ENCODE measurements at regions not wholly inside any gene's neighbourhood (a gene's known extent, or its start where the extent isn't known, plus 50 kb on each side); places are given as distances from the start of the nearest gene placed in this dataset.

DNA sequence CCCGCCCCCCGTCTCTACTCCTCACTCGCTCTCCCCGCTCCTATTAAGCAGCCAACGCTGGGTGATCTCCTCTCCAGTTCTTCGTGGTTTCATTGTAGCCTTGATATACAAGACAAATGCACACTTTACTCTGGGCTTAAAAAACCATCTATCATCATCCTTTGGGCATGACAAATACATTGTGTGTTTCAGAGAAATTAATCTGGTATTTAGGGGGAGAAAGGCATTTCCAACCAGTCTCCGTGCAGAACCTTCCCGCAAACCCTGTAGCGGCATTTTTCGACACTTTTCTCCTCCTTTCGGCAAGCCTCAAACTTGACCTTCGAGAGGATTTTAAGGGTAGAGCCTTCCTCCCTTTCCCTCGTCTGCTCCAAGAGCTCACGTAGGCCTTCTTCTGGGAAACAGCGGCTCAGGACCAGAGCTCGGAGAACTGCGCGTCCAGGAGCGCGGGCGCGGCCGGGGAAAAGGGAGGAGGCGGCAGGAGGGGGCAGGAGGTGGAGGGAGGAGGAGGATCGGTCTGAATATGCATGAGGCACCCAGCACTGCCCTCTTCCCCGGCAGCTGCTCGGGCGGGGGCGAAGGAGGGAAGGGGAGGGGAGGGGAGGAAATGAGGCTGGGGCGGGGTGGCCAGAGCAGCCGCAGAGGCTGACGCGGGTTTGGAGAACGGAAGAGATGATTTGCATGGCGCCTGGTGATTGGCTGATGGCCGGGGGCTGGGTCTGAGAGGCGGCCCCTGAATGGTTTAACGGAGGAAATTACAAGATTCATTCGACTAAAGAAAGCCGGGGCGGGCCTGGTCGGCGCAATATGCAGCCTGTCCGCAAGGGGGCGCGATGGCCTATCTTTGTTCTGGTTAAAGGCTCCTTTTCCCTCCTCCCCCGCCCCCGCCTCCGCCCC, 127.5 kb downstream of the TMEM161B start:
- peak; percentile 97 to 98 for DNase-seq
- H3K9ac ChIP-seq (ENCODE audit: low read length) = no peak overlapping the region
- no peaks in the 10 kb centered on the region for H3K36me3 ChIP-seq (ENCODE audit: control insufficient read depth in 1 of 2, insufficient read depth in 2 of 2, low read length in 2 of 2)
- no peak overlapping the region for H3K27ac ChIP-seq (ENCODE audit: low read depth, low read length)
- H3K79me2 ChIP-seq (ENCODE audit: control insufficient read depth, insufficient read depth, low read length, poor library complexity) = no peaks in the 10 kb centered on the region
- no peak overlapping the region for H3K4ac ChIP-seq (ENCODE audit: low read depth, low read length)
- peak overlapping the region; percentile 100 for H3K4me2 ChIP-seq (ENCODE audit: low read length)
- no peak overlapping the region for H3K18ac ChIP-seq (ENCODE audit: low read length)
- peak overlapping the region; percentile 30 for H4K8ac ChIP-seq (ENCODE audit: low read depth, low read length)
- H3K4me1 ChIP-seq (ENCODE audit: control insufficient read depth in 1 of 2, insufficient read depth in 2 of 2, low read length in 2 of 2) = peaks cover 15 to 17% of the 10 kb centered on the region in 2 experiments
- H4K12ac ChIP-seq (ENCODE audit: low read depth, low read length) = no peak overlapping the region
- no peak overlapping the region for H4K91ac ChIP-seq (ENCODE audit: low read depth, low read length)
- no CpG with 5 or more reads among the region's 49 CpGs for WGBS (ENCODE audit: extremely low coverage, insufficient coverage, insufficient read length)
- no peaks in the 10 kb centered on the region for H3K9me3 ChIP-seq (ENCODE audit: insufficient read depth, low read depth, low read length)
- H2AFZ ChIP-seq (ENCODE audit: insufficient read depth, low read length, poor library complexity) = peak overlapping the region; percentile 48
- no peak overlapping the region for H3K23ac ChIP-seq (ENCODE audit: low read length)
- H3K14ac ChIP-seq (ENCODE audit: low read length) = no peak overlapping the region
- H3K4me3 ChIP-seq (ENCODE audit: low read depth, low read length) = peak overlapping the region; percentile 66
- peaks cover 26% of the 10 kb centered on the region for H3K27me3 ChIP-seq (ENCODE audit: insufficient read depth, low read length)
- no peak overlapping the region for H2BK120ac ChIP-seq (ENCODE audit: insufficient read depth, low read length, poor library complexity)
- H2BK12ac ChIP-seq (ENCODE audit: low read length) = no peak overlapping the region
- H2BK5ac ChIP-seq (ENCODE audit: low read depth, low read length, poor library complexity) = no peak overlapping the region
- peaks cover 2% of the 10 kb centered on the region for H3K79me1 ChIP-seq (ENCODE audit: low read length)
- H2AK5ac ChIP-seq (ENCODE audit: low read length) = no peak overlapping the region

GRCh38 chr5:88140396-88140855, 128.2 kb downstream of the TMEM161B start:
- no peak overlapping the region for H2AK5ac ChIP-seq (ENCODE audit: low read length)

DNA sequence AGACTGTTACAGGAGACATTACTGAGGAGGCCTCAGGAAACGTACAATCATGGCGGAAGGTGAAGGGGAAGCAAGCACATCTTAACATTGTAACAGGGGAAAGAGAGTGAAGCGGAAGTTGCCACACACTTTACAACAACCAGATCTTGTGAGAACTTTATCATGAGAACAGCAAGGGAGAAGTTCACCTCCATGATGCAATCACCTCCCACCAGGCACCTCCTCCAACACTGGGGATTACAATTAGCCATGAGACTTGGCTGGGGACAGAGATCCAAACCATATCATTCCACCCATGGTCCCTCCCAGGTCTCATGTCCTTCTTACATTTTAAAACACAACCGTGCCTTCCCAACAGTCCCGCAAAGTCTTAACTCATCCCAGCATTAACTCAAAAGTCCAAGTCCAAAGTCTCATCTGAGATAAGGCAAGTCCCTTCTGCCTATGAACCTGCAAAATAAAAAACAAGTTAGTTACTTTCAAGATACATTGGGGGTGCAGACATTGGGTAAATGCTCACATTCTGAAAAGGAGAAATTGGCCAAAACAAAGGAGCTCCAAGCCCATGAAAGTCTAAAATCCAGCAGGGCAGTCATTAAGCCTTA, 138.3 kb downstream of the TMEM161B start:
- no peak overlapping the region for H3K23ac ChIP-seq (ENCODE audit: low read length)
- H3K9me3 ChIP-seq (ENCODE audit: insufficient read depth, low read depth, low read length) = no peaks in the 10 kb centered on the region
- no peaks in the 10 kb centered on the region for H3K4me1 ChIP-seq (ENCODE audit: control insufficient read depth in 1 of 2, insufficient read depth in 2 of 2, low read length in 2 of 2)
- no peak overlapping the region for H4K91ac ChIP-seq (ENCODE audit: low read depth, low read length)
- H3K4me3 ChIP-seq (ENCODE audit: low read depth, low read length) = no peak overlapping the region
- H4K12ac ChIP-seq (ENCODE audit: low read depth, low read length) = no peak overlapping the region
- no peaks in the 10 kb centered on the region for H3K27me3 ChIP-seq (ENCODE audit: insufficient read depth, low read length)
- WGBS (ENCODE audit: extremely low coverage, insufficient coverage, insufficient read length) = no CpG with 5 or more reads among the region's 5 CpGs
- H2AFZ ChIP-seq (ENCODE audit: insufficient read depth, low read length, poor library complexity) = no peak overlapping the region
- H3K79me1 ChIP-seq (ENCODE audit: low read length) = no peaks in the 10 kb centered on the region
- H3K18ac ChIP-seq (ENCODE audit: low read length) = no peak overlapping the region
- H2BK120ac ChIP-seq (ENCODE audit: insufficient read depth, low read length, poor library complexity) = no peak overlapping the region
- H3K36me3 ChIP-seq (ENCODE audit: control insufficient read depth in 1 of 2, insufficient read depth in 2 of 2, low read length in 2 of 2) = no peaks in the 10 kb centered on the region
- H3K4me2 ChIP-seq (ENCODE audit: low read length) = no peak overlapping the region
- DNase-seq = no peak
- no peak overlapping the region for H4K8ac ChIP-seq (ENCODE audit: low read depth, low read length)
- no peaks in the 10 kb centered on the region for H3K79me2 ChIP-seq (ENCODE audit: control insufficient read depth, insufficient read depth, low read length, poor library complexity)
- no peak overlapping the region for H2BK12ac ChIP-seq (ENCODE audit: low read length)
- no peak overlapping the region for H3K14ac ChIP-seq (ENCODE audit: low read length)
- no peak overlapping the region for H3K9ac ChIP-seq (ENCODE audit: low read length)
- no peak overlapping the region for H3K27ac ChIP-seq (ENCODE audit: low read depth, low read length)
- no peak overlapping the region for H2BK5ac ChIP-seq (ENCODE audit: low read depth, low read length, poor library complexity)
- H2AK5ac ChIP-seq (ENCODE audit: low read length) = no peak overlapping the region
- H3K4ac ChIP-seq (ENCODE audit: low read depth, low read length) = no peak overlapping the region

More at GRCh38 chr5:88140396-88140855, 128.2 kb downstream of the TMEM161B start:
- H3K9me3 ChIP-seq (ENCODE audit: insufficient read depth, low read depth, low read length) = no peaks in the 10 kb centered on the region
- H3K4ac ChIP-seq (ENCODE audit: low read depth, low read length) = no peak overlapping the region
- H4K12ac ChIP-seq (ENCODE audit: low read depth, low read length) = no peak overlapping the region
- H3K4me1 ChIP-seq (ENCODE audit: control insufficient read depth in 1 of 2, insufficient read depth in 2 of 2, low read length in 2 of 2) = peaks cover 9 to 11% of the 10 kb centered on the region in 2 experiments
- H3K36me3 ChIP-seq (ENCODE audit: control insufficient read depth in 1 of 2, insufficient read depth in 2 of 2, low read length in 2 of 2) = no peaks in the 10 kb centered on the region
- no peak overlapping the region for H4K91ac ChIP-seq (ENCODE audit: low read depth, low read length)
- H3K27me3 ChIP-seq (ENCODE audit: insufficient read depth, low read length) = peaks cover 26% of the 10 kb centered on the region
- no peak overlapping the region for H3K9ac ChIP-seq (ENCODE audit: low read length)
- H4K8ac ChIP-seq (ENCODE audit: low read depth, low read length) = no peak overlapping the region
- no peak overlapping the region for H2BK120ac ChIP-seq (ENCODE audit: insufficient read depth, low read length, poor library complexity)
- no peak overlapping the region for H3K23ac ChIP-seq (ENCODE audit: low read length)
- H3K4me3 ChIP-seq (ENCODE audit: low read depth, low read length) = no peak overlapping the region
- H2BK5ac ChIP-seq (ENCODE audit: low read depth, low read length, poor library complexity) = no peak overlapping the region
- no peak overlapping the region for H3K14ac ChIP-seq (ENCODE audit: low read length)
- H3K79me2 ChIP-seq (ENCODE audit: control insufficient read depth, insufficient read depth, low read length, poor library complexity) = no peaks in the 10 kb centered on the region
- no peak overlapping the region for H3K27ac ChIP-seq (ENCODE audit: low read depth, low read length)
- no peak overlapping the region for H3K18ac ChIP-seq (ENCODE audit: low read length)
- no peak for DNase-seq
- H2AFZ ChIP-seq (ENCODE audit: insufficient read depth, low read length, poor library complexity) = peak overlapping the region; percentile 6
- WGBS (ENCODE audit: extremely low coverage, insufficient coverage, insufficient read length) = no CpG with 5 or more reads among the region's 15 CpGs
- H2BK12ac ChIP-seq (ENCODE audit: low read length) = no peak overlapping the region
- H3K4me2 ChIP-seq (ENCODE audit: low read length) = peak overlapping the region; percentile 100
- no peaks in the 10 kb centered on the region for H3K79me1 ChIP-seq (ENCODE audit: low read length)

DNA sequence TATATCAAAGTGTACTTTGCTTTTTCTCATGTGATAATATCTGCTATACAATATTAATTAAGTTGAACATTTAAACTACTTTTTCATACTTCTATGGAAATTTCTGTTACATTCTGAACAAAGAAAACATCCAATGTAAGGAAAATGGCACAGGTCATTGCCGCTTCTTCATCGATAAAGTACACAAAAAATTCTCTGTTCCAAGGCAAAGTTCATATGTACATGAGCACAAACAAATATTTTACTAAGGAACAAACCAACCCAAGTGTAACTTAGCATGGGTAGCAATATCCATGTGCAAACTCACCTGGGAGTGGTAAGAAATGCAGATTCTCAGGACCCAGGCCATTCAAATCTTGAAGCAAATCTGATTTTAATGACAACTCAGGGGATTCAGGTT, 139.8 kb downstream of the TMEM161B start:
- H2AK5ac ChIP-seq (ENCODE audit: low read length) = no peak overlapping the region
- H2AFZ ChIP-seq (ENCODE audit: insufficient read depth, low read length, poor library complexity) = no peak overlapping the region
- no peak overlapping the region for H3K4me3 ChIP-seq (ENCODE audit: low read depth, low read length)
- no peak overlapping the region for H4K8ac ChIP-seq (ENCODE audit: low read depth, low read length)
- no peak overlapping the region for H4K12ac ChIP-seq (ENCODE audit: low read depth, low read length)
- H3K4me1 ChIP-seq (ENCODE audit: control insufficient read depth in 1 of 2, insufficient read depth in 2 of 2, low read length in 2 of 2) = no peaks in the 10 kb centered on the region
- no peak overlapping the region for H3K9ac ChIP-seq (ENCODE audit: low read length)
- H4K91ac ChIP-seq (ENCODE audit: low read depth, low read length) = no peak overlapping the region
- H3K79me1 ChIP-seq (ENCODE audit: low read length) = no peaks in the 10 kb centered on the region
- no peaks in the 10 kb centered on the region for H3K27me3 ChIP-seq (ENCODE audit: insufficient read depth, low read length)
- no peak overlapping the region for H2BK12ac ChIP-seq (ENCODE audit: low read length)
- H3K9me3 ChIP-seq (ENCODE audit: insufficient read depth, low read depth, low read length) = no peaks in the 10 kb centered on the region
- no peak overlapping the region for H3K18ac ChIP-seq (ENCODE audit: low read length)
- H3K14ac ChIP-seq (ENCODE audit: low read length) = no peak overlapping the region
- no peak overlapping the region for H3K27ac ChIP-seq (ENCODE audit: low read depth, low read length)
- H2BK5ac ChIP-seq (ENCODE audit: low read depth, low read length, poor library complexity) = no peak overlapping the region
- no peak overlapping the region for H3K23ac ChIP-seq (ENCODE audit: low read length)
- no peaks in the 10 kb centered on the region for H3K79me2 ChIP-seq (ENCODE audit: control insufficient read depth, insufficient read depth, low read length, poor library complexity)
- WGBS (ENCODE audit: extremely low coverage, insufficient coverage, insufficient read length) = no CpG with 5 or more reads among the region's 2 CpGs
- H3K4me2 ChIP-seq (ENCODE audit: low read length) = no peak overlapping the region
- H2BK120ac ChIP-seq (ENCODE audit: insufficient read depth, low read length, poor library complexity) = no peak overlapping the region
- H3K36me3 ChIP-seq (ENCODE audit: control insufficient read depth in 1 of 2, insufficient read depth in 2 of 2, low read length in 2 of 2) = no peaks in the 10 kb centered on the region
- H3K4ac ChIP-seq (ENCODE audit: low read depth, low read length) = no peak overlapping the region
- DNase-seq = no peak

Data from trophoblast cell (in vitro differentiated cells and primary cell).